HPDE6-E6E7 (cell line): ENCODE measurements at regions not wholly inside any gene's neighbourhood (a gene's known extent, or its start where the extent isn't known, plus 50 kb on each side); places are given as distances from the start of the nearest gene placed in this dataset.
"Not testable (repeated sequence)": the region's sequence is repeated elsewhere in the genome, so short reads cannot be mapped to it uniquely, and the experiment has no call there.

ENCODE experiments used
- DNase-seq: peaks from one replicate; pipeline ENCODE4 v3.0.0; 2011; ENCODE audit warnings: missing footprints; ENCODE audit errors: extremely low spot score

DNA sequence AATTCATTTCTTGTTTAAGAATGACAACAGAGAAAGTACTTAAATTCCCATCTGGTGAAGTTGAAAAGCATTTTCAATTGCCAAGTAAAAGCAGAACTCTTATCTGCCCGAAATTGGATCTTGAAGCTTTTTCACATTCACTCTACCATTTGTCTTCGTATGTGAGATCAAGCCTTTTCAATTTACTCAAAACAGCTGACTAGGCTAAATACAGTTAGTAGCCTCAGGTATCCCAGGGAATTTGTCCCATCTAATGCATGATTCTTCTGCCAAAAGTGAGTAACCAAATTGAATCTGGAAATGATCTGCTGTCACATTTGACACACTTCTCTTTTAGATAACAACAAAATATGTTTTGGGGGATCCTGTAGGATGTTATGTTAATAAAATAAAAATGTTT, 596.8 kb upstream of the HS3ST5 start:
- no peak for DNase-seq

GRCh38 chr6:114936080-114936479, 593.3 kb upstream of the HS3ST5 start:
- no peak for DNase-seq

DNA sequence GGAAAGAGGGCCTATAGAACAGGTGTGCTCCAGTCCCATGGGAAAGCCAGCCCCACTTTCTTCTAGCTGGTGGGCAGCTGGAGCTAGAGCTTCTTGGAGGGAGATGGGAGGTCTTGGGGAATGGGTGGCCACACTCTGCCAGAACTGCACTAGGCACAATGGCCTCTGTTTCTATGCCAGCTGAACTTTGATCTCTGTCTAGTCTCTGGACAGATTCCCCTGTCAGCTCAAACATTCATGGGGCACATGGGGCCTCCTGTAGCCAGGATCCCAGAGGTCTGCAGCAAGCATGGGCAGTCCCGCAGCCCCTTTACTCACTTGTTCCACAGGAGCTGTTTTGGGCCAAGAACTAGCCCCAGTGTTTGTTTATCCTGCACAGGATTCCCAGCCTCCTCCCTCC, 591.3 kb upstream of the HS3ST5 start:
- no peak for DNase-seq

DNA sequence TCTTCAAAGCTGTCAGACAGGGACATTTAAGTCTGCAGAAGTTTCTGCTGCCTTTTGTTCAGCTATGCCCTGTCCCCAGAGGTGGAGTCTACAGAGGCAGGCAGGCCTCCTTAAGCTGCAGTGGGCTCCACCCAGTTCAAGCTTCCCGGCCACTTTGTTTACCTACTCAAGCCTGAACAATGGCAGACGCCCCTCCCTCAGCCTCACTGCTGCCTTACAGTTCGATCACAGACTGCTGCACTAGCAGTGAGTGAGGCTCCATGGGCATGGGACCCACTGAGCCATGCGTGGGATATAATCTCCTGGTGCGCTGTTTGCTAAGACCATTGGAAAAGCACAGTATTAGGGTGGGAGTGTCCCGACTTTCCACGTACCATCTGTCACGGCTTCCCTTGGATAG, 585.9 kb upstream of the HS3ST5 start:
- DNase-seq: not testable (repeated sequence)

- no peak for DNase-seq
Observed at GRCh38 chr6:114906096-114906495, 563.3 kb upstream of the HS3ST5 start.

GRCh38 chr6:114897536-114897935, 554.7 kb upstream of the HS3ST5 start:
- peak; percentile 8 for DNase-seq

DNA sequence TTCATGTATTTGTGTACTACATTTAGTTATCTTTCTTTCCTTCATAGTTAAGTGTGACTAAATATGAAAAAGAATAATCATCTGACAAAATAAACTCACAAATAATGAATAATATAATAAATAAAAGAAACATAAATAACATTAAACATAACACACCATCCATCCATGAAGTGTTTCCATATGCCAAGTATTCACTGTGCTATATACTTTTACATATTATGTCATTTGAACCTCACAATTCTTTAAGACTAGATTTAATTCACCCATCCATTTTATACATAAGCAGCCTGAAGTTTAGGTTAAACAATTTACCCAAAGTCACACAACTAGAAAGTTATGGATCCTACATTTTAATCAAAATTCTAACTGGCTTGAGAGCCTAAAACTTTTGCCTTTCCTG, 549.4 kb upstream of the HS3ST5 start:
- no peak for DNase-seq

DNA sequence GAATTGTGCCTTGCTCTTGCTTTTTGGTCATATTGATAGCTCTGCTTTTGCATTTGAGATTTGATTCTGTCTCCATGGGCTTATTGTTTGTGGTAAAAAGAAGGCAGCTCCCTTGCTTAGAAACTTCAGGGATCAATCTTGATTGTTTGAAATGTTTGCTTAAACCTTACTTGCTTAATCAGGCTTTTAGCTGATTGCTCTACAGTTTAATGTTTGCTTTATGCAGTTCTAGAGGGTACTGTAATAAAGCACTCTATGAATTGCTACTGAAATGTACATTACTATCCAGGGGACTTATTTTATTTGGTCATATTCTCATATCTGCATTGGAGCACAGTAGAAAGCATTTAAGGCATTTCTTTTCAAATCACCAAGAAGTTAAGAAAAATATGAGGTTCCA, 545.4 kb upstream of the HS3ST5 start:
- DNase-seq: no peak

- DNase-seq: no peak
Observed at GRCh38 chr6:114886670-114887436, 544.0 kb upstream of the HS3ST5 start.

GRCh38 chr6:114879693-114880092, 536.9 kb upstream of the HS3ST5 start:
- DNase-seq: no peak

- DNase-seq: no peak
Observed at GRCh38 chr6:114878091-114878490, 535.3 kb upstream of the HS3ST5 start.

- no peak for DNase-seq
Observed at GRCh38 chr6:114874410-114874809, 531.6 kb upstream of the HS3ST5 start.

DNA sequence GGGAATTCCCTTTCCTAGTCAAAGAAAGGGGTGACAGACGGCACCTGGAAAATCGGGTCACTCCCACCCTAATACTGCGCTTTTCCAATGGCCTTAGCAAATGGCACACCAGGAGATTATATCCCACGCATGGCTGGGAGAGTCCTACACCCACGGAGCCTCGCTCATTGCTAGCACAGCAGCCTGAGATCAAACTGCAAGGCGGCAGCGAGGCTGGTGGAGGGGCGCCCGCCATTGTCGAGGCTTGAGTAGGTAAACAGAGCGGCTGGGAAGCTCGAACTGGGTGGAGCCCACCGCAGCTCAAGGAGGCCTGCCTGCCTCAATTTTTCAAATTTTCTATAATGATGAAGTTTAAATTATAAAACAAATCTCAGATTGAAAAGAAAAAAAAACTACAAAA, 522.7 kb upstream of the HS3ST5 start:
- DNase-seq: not testable (repeated sequence)

DNA sequence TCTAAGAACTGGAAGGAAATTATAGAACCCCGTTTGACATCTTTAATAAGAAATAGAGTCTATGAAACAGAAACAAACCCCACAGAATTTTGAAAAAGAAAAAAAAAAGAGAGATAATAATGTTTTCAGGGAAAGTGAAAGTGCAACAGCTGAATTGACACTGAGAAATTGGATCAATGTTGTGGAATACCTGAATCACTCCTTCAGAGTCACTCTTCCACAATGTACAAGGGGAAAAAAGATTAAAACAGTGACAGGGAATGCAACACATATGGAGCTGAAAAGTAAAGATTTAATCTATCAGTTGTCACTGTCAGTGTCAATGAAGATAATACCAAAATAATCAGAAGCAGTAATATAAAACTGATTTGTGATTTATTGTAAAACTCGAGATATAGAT, 520.8 kb upstream of the HS3ST5 start:
- peak; percentile 1 for DNase-seq

GRCh38 chr6:114862819-114863218, 520.0 kb upstream of the HS3ST5 start:
- DNase-seq: peak; percentile 10

DNA sequence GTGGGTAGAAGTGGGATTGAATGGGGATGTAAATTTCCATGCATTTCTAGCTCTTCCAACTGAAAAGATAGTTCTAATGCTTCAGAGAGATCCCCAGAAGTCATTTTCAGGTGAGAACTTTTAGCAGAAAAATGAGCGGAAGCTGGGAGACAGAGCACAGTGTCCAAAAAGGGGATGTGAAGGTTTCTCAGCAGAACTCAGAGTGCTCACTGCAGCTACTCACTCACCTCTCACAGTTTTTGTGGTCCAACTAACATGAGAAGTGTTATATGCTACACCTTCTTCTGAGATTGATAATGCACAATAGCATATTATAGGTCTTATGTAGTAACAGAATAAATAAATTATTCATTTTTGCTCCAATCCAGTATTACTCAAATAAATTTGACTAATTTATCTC, 519.2 kb upstream of the HS3ST5 start:
- no peak for DNase-seq

GRCh38 chr6:114844359-114844758, 501.5 kb upstream of the HS3ST5 start:
- DNase-seq: no peak

DNA sequence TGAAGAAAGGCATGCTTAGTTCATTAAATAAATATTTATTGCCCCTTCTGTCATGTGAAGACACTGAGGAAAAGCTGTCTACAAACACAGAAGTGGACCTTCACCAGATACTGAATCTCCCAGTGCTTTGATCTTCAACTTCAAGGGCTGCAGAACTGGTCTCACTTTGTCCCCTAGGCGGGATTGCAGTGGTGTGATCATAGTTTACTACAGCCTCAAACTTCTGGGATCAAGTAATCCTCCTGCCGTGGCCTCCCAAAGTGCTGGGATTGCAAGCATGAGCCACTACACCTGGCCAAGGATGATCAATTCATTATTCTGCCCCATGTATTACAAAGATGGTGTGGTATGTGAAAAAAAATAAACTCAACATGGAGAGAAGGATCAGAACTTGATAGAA, 496.2 kb upstream of the HS3ST5 start:
- no peak for DNase-seq

DNA sequence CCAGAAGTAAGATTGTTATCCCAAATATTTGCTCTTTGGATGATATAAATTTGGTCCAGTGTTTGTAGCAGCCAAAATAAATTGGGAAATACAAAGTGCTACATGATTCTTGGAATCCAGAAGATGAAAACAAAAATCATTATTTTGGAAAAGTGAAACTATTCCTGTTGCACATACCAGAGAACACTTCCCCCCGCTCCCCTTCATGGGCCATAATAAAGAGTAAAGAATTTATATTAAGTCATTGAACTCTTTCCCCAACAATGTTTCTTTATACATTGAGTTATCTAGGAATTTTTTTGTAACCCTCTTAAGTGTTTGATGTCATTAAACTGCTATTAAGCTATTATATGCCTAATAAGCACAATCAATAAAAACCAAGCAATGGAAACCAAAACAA, 490.4 kb upstream of the HS3ST5 start:
- DNase-seq: no peak

- DNase-seq: no peak
Observed at GRCh38 chr6:114830515-114830914, 487.7 kb upstream of the HS3ST5 start.

DNA sequence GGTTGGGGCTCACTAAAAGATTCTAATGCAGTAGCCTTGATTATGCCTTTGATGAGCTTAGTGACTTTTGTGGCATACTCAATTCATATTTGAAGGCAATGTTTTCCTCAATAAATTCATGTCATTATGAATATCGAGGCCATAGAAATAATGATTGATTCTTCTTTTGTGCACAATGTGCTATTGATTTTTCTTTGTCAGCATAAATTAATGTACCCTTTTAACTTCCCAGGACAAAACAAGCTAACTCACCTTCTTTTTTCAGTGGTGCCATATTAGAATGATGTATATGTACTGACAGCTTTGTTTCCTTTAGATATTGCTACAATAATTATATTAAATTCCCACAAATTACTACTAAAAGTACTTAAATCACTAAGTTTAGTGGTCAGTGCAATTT, 484.3 kb upstream of the HS3ST5 start:
- DNase-seq: no peak

DNA sequence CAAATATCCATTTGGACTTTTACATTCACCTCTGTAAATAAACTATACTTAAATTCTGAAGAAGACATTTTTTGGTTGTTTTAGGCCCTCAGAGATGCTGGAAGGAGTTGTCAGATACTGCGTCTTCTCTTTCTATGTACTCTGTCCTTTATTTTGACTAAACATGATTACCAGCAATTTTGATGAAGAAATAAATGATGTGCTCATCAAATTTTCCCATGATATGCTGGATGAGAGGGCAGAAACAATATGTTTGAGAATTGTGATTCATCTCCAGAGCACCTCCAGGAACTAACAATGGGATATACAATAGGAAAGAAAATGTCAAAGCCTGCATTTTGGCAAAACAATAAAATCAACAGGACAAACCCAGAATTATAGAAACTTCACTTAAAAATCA, 481.6 kb upstream of the HS3ST5 start:
- DNase-seq: no peak

- no peak for DNase-seq
Observed at GRCh38 chr6:114816678-114817077, 473.9 kb upstream of the HS3ST5 start.

GRCh38 chr6:114810468-114810867, 467.6 kb upstream of the HS3ST5 start:
- no peak for DNase-seq
